SK-N-SH (cell line): ENCODE measurements at regions not wholly inside any gene's neighbourhood (a gene's known extent, or its start where the extent isn't known, plus 50 kb on each side); places are given as distances from the start of the nearest gene placed in this dataset.

Source experiments
- EP300 ChIP-seq, 2 experiments: IDR thresholded peaks; 2 replicates each; pipeline versions ENCODE4 v1.4.0 to v1.6.1; 2012; ENCODE audit warnings: borderline replicate concordance in 1 of 2, low read depth in 1 of 2, low read length in 1 of 2
- RAD21 ChIP-seq: IDR thresholded peaks from 2 replicates; pipeline ENCODE4 v1.6.1; 2012; ENCODE audit warnings: mild to moderate bottlenecking, low read length
- RFX5 ChIP-seq: IDR thresholded peaks from 2 replicates; pipeline ENCODE4 v1.6.1; 2012; ENCODE audit warnings: mild to moderate bottlenecking, improper control_type of control experiment, low read length
- ZBTB33 ChIP-seq: IDR thresholded peaks from 2 replicates; pipeline ENCODE4 v1.4.0; 2012; ENCODE audit warnings: low read depth, borderline replicate concordance
- TF ChIP-seq, protein P1 (sequence below): fragments of 200-600 bp; sonication (generic); IDR thresholded peaks from 2 replicates; pipeline ENCODE4 v1.6.1; 2017; ENCODE audit warnings: antibody characterized with exemption, mild to moderate bottlenecking, moderate library complexity
- TF ChIP-seq, protein P2 (sequence below): IDR thresholded peaks from 2 replicates; pipeline ENCODE4 v1.4.0; 2012; ENCODE audit warnings: low read depth

- TF ChIP-seq, protein P1, sequence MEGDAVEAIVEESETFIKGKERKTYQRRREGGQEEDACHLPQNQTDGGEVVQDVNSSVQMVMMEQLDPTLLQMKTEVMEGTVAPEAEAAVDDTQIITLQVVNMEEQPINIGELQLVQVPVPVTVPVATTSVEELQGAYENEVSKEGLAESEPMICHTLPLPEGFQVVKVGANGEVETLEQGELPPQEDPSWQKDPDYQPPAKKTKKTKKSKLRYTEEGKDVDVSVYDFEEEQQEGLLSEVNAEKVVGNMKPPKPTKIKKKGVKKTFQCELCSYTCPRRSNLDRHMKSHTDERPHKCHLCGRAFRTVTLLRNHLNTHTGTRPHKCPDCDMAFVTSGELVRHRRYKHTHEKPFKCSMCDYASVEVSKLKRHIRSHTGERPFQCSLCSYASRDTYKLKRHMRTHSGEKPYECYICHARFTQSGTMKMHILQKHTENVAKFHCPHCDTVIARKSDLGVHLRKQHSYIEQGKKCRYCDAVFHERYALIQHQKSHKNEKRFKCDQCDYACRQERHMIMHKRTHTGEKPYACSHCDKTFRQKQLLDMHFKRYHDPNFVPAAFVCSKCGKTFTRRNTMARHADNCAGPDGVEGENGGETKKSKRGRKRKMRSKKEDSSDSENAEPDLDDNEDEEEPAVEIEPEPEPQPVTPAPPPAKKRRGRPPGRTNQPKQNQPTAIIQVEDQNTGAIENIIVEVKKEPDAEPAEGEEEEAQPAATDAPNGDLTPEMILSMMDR = no peak
- TF ChIP-seq EP300 (IDR thresholded peaks at IDR 0.05; ENCODE audit: borderline replicate concordance in 1 of 2, low read depth in 1 of 2, low read length in 1 of 2) (no peak), ZBTB33 (no peak), RAD21 (no peak), RFX5 (no peak)
- TF ChIP-seq, protein P2, sequence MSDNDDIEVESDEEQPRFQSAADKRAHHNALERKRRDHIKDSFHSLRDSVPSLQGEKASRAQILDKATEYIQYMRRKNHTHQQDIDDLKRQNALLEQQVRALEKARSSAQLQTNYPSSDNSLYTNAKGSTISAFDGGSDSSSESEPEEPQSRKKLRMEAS = no peak
Observed at GRCh38 chr4:159837071-159837470, 734.2 kb downstream of the RAPGEF2 start.
